ENCODE measurements at regions not wholly inside any gene's neighbourhood (a gene's known extent, or its start where the extent isn't known, plus 50 kb on each side); places are given as distances from the start of the nearest gene placed in this dataset.

GRCh38 chr1:87723193-87723592 is 394.5 kb downstream of the LMO4 start:
- TF ChIP-seq CTCF (IDR thresholded peaks at IDR 0.05) (no peak), POLR2A (IDR thresholded peaks at IDR 0.05) (no peak)
